GM12865 (cell line): ENCODE measurements at regions not wholly inside any gene's neighbourhood (a gene's known extent, or its start where the extent isn't known, plus 50 kb on each side); places are given as distances from the start of the nearest gene placed in this dataset.

Experiments used
- DNase-seq: peaks from one replicate; pipeline ENCODE4 v3.0.0; 2010; ENCODE audit warnings: low read depth
- H3K4me3 ChIP-seq: 2 replicates; pipeline ENCODE4 v1.5.1; 2011; ENCODE audit warnings: mild to moderate bottlenecking, low read depth, low read length, control low read depth
- CTCF ChIP-seq: IDR thresholded peaks from 2 replicates; pipeline ENCODE4 v1.5.1; 2011; ENCODE audit warnings: low read length, control low read depth, low read depth, inconsistent platforms; ENCODE audit not compliant: insufficient read depth; ENCODE audit errors: missing control alignments

GRCh38 chr10:53570221-53570620 is 797.6 kb upstream of the MBL2 start:
- no peak for DNase-seq
- TF ChIP-seq CTCF: no peak
- H3K4me3 ChIP-seq: no peak overlapping the region

GRCh38 chr10:53569455-53569854 is 796.9 kb upstream of the MBL2 start:
- TF ChIP-seq CTCF: no peak
- no peak for DNase-seq
- no peak overlapping the region for H3K4me3 ChIP-seq

- no peak for TF ChIP-seq CTCF
- H3K4me3 ChIP-seq: no peak overlapping the region
Measured at GRCh38 chr10:53548664-53549063, 776.1 kb upstream of the MBL2 start.

GRCh38 chr10:53547364-53547763 is 774.8 kb upstream of the MBL2 start:
- TF ChIP-seq CTCF: no peak
- DNase-seq: no peak
- no peak overlapping the region for H3K4me3 ChIP-seq

More at GRCh38 chr10:53548664-53549063, 776.1 kb upstream of the MBL2 start:
- DNase-seq: no peak

- no peak for TF ChIP-seq CTCF
Measured at GRCh38 chr10:53543410-53543809, 770.8 kb upstream of the MBL2 start.

GRCh38 chr10:53537508-53537907 is 764.9 kb upstream of the MBL2 start:
- no peak overlapping the region for H3K4me3 ChIP-seq
- DNase-seq: no peak
- no peak for TF ChIP-seq CTCF

More at GRCh38 chr10:53543410-53543809, 770.8 kb upstream of the MBL2 start:
- no peak overlapping the region for H3K4me3 ChIP-seq
- no peak for DNase-seq

GRCh38 chr10:53536322-53536721 is 763.7 kb upstream of the MBL2 start:
- no peak for DNase-seq
- H3K4me3 ChIP-seq: no peak overlapping the region
- TF ChIP-seq CTCF: no peak
